LNCAP (cell line): ENCODE measurements at regions not wholly inside any gene's neighbourhood (a gene's known extent, or its start where the extent isn't known, plus 50 kb on each side); places are given as distances from the start of the nearest gene placed in this dataset.

ENCODE experiments used
- CTCF ChIP-seq: fragments of 450-650 bp; IDR thresholded peaks from 2 replicates; pipeline ENCODE4 v1.5.1; 2017; ENCODE audit warnings: mild to moderate bottlenecking

- no peak for TF ChIP-seq CTCF
Measured at GRCh38 chr3:104835376-104835775, 531.3 kb upstream of the ALCAM start.

GRCh38 chr3:104846270-104846669, 520.4 kb upstream of the ALCAM start:
- no peak for TF ChIP-seq CTCF

GRCh38 chr3:104849070-104849469, 517.6 kb upstream of the ALCAM start:
- TF ChIP-seq CTCF = no peak

GRCh38 chr3:104854468-104854867, 512.2 kb upstream of the ALCAM start:
- TF ChIP-seq CTCF = no peak

- TF ChIP-seq CTCF = no peak
Measured at GRCh38 chr3:104855702-104856101, 511.0 kb upstream of the ALCAM start.

- no peak for TF ChIP-seq CTCF
Measured at GRCh38 chr3:104856741-104857140, 510.0 kb upstream of the ALCAM start.

GRCh38 chr3:104868291-104868690, 498.4 kb upstream of the ALCAM start:
- TF ChIP-seq CTCF = no peak

- no peak for TF ChIP-seq CTCF
Measured at GRCh38 chr3:104870276-104870675, 496.4 kb upstream of the ALCAM start.
